ENCODE measurements at regions not wholly inside any gene's neighbourhood (a gene's known extent, or its start where the extent isn't known, plus 50 kb on each side); places are given as distances from the start of the nearest gene placed in this dataset.

- H3K4me3 ChIP-seq (ENCODE audit: low read length), result no peak overlapping the region
- H3K79me1 ChIP-seq (ENCODE audit: low read length), result no peaks in the 10 kb centered on the region
- H3K4me1 ChIP-seq (ENCODE audit: control insufficient read depth, low read depth, low read length), result no peaks in the 10 kb centered on the region
- no peak overlapping the region for H2BK15ac ChIP-seq (replicated peaks; ENCODE audit: low read depth)
- no peak overlapping the region for H4K5ac ChIP-seq (ENCODE audit: low read length)
- H3K27me3 ChIP-seq (ENCODE audit: insufficient read depth, low read length, poor library complexity), result no peaks in the 10 kb centered on the region
- no peak overlapping the region for H4K8ac ChIP-seq (ENCODE audit: low read depth, low read length)
- WGBS (ENCODE audit: extremely low coverage, insufficient coverage, low lambda C conversion rate), result no CpG with 5 or more reads among the region's 16 CpGs
- no peak overlapping the region for H2BK5ac ChIP-seq (ENCODE audit: low read length)
- no peak overlapping the region for H3K9ac ChIP-seq (ENCODE audit: low read length)
- H3K56ac ChIP-seq (ENCODE audit: low read length), result no peak overlapping the region
- no peak overlapping the region for H3K4ac ChIP-seq (ENCODE audit: low read depth, low read length)
- H3K18ac ChIP-seq (ENCODE audit: low read length), result no peak overlapping the region
- no peaks in the 10 kb centered on the region for H3K36me3 ChIP-seq (ENCODE audit: control insufficient read depth, insufficient read depth, low read length)
- no peak for DNase-seq
- no peak overlapping the region for H2AK5ac ChIP-seq (ENCODE audit: low read length)
- H3K23ac ChIP-seq (ENCODE audit: low read length), result no peak overlapping the region
- no peak overlapping the region for H2BK120ac ChIP-seq (ENCODE audit: low read depth, low read length)
- no peak overlapping the region for H3K4me2 ChIP-seq (ENCODE audit: low read length)
- H3K27ac ChIP-seq (ENCODE audit: low read depth, low read length), result no peak overlapping the region
- no peaks in the 10 kb centered on the region for H3K79me2 ChIP-seq (ENCODE audit: control insufficient read depth, insufficient read depth, low read length)
Observed at GRCh38 chr10:132115732-132116131, 50.0 kb downstream of the JAKMIP3 start.

DNA sequence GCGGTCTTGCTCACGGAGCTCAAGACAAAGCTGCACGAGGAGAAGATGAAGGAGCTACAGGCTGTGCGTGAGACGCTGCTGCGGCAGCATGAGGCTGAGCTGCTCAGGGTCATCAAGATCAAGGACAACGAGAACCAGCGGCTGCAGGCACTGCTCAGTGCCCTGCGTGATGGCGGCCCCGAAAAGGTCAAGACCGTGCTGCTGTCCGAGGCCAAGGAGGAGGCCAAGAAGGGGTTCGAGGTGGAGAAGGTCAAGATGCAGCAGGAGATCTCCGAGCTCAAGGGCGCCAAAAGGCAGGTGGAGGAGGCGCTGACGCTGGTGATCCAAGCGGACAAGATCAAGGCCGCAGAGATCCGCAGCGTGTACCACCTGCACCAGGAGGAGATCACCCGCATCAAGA lies 51.4 kb downstream of the JAKMIP3 start:
- Histone ChIP-seq H3K4me3 (ENCODE audit: low read length) (no peak overlapping the region), H2AK5ac (ENCODE audit: low read length) (no peak overlapping the region), H3K79me2 (ENCODE audit: control insufficient read depth, insufficient read depth, low read length) (no peaks in the 10 kb centered on the region), H4K5ac (ENCODE audit: low read length) (no peak overlapping the region), H3K18ac (ENCODE audit: low read length) (no peak overlapping the region), H3K9ac (ENCODE audit: low read length) (no peak overlapping the region), H3K27ac (ENCODE audit: low read depth, low read length) (no peak overlapping the region), H3K4me1 (ENCODE audit: control insufficient read depth, low read depth, low read length) (no peaks in the 10 kb centered on the region), H3K79me1 (ENCODE audit: low read length) (no peaks in the 10 kb centered on the region), H4K8ac (ENCODE audit: low read depth, low read length) (no peak overlapping the region), H3K36me3 (ENCODE audit: control insufficient read depth, insufficient read depth, low read length) (no peaks in the 10 kb centered on the region), H3K4me2 (ENCODE audit: low read length) (no peak overlapping the region), H3K4ac (ENCODE audit: low read depth, low read length) (no peak overlapping the region), H3K56ac (ENCODE audit: low read length) (no peak overlapping the region), H2BK5ac (ENCODE audit: low read length) (no peak overlapping the region), H2BK15ac (replicated peaks; ENCODE audit: low read depth) (no peak overlapping the region), H3K27me3 (ENCODE audit: insufficient read depth, low read length, poor library complexity) (no peaks in the 10 kb centered on the region), H3K23ac (ENCODE audit: low read length) (no peak overlapping the region), H2BK120ac (ENCODE audit: low read depth, low read length) (no peak overlapping the region)
- no CpG with 5 or more reads among the region's 23 CpGs for WGBS (ENCODE audit: extremely low coverage, insufficient coverage, low lambda C conversion rate)
- no peak for DNase-seq

DNA sequence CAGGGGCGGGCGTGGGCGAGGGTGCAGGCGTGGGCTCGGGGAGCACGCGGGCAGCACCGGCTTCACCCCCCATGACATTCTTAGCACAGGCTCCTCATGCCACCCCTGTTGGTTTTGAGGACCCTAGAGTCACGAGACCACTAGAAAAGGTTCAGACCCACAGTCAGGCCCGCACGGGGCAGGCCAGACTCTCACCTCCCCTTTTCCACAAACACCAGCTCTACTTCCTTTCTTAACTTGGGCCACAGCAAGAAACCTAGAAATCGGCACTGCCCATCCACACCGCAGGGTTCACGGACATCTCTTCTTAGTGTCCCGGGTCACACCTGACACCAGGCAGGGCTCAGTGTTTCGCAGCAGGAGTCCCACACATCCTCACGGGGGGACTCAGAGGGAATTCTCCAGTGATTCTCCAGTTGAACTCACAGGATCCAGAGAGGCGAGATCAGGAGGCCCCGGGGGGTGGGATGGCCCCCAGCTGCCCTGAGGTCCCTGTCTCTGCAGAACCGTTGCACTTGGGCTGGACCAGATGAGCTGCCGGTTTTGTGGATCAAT lies 52.0 kb downstream of the JAKMIP3 start:
- Histone ChIP-seq H3K27me3 (ENCODE audit: insufficient read depth, low read length, poor library complexity) (no peaks in the 10 kb centered on the region), H3K56ac (ENCODE audit: low read length) (no peak overlapping the region), H3K9ac (ENCODE audit: low read length) (no peak overlapping the region), H4K8ac (ENCODE audit: low read depth, low read length) (no peak overlapping the region), H2AK5ac (ENCODE audit: low read length) (no peak overlapping the region), H3K79me1 (ENCODE audit: low read length) (no peaks in the 10 kb centered on the region), H3K23ac (ENCODE audit: low read length) (no peak overlapping the region), H2BK15ac (replicated peaks; ENCODE audit: low read depth) (no peak overlapping the region), H3K4me1 (ENCODE audit: control insufficient read depth, low read depth, low read length) (no peaks in the 10 kb centered on the region), H3K36me3 (ENCODE audit: control insufficient read depth, insufficient read depth, low read length) (no peaks in the 10 kb centered on the region), H3K4me3 (ENCODE audit: low read length) (no peak overlapping the region), H3K18ac (ENCODE audit: low read length) (no peak overlapping the region), H3K27ac (ENCODE audit: low read depth, low read length) (no peak overlapping the region), H2BK5ac (ENCODE audit: low read length) (no peak overlapping the region), H4K5ac (ENCODE audit: low read length) (no peak overlapping the region), H2BK120ac (ENCODE audit: low read depth, low read length) (no peak overlapping the region), H3K4me2 (ENCODE audit: low read length) (no peak overlapping the region), H3K79me2 (ENCODE audit: control insufficient read depth, insufficient read depth, low read length) (no peaks in the 10 kb centered on the region), H3K4ac (ENCODE audit: low read depth, low read length) (no peak overlapping the region)
- no CpG with 5 or more reads among the region's 21 CpGs for WGBS (ENCODE audit: extremely low coverage, insufficient coverage, low lambda C conversion rate)
- DNase-seq, result no peak

DNA sequence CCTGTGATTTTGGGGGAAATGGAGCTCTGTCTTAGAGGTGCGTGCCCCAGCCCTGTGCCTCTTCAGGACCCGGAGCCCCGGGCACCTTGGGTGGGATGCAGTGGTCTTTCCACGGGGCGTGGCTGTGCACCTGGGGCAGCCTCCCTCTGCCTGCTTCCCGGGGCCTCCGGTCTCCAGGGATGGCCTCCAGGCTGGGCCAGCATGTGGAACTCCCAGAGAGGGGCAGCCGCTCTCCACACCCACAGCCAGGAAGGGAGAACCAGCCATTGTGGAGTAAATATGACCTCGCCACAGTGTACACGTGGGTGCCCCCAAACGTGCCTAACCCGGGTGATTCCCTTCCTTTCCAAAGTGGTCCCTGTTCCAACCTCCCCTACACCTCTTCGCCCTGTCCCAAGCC lies 52.6 kb downstream of the JAKMIP3 start:
- no peak for DNase-seq
- Histone ChIP-seq H3K4me2 (ENCODE audit: low read length) (no peak overlapping the region), H3K4me1 (ENCODE audit: control insufficient read depth, low read depth, low read length) (no peaks in the 10 kb centered on the region), H3K23ac (ENCODE audit: low read length) (no peak overlapping the region), H4K8ac (ENCODE audit: low read depth, low read length) (no peak overlapping the region), H3K18ac (ENCODE audit: low read length) (no peak overlapping the region), H3K79me2 (ENCODE audit: control insufficient read depth, insufficient read depth, low read length) (no peaks in the 10 kb centered on the region), H3K27me3 (ENCODE audit: insufficient read depth, low read length, poor library complexity) (no peaks in the 10 kb centered on the region), H3K27ac (ENCODE audit: low read depth, low read length) (no peak overlapping the region), H3K79me1 (ENCODE audit: low read length) (no peaks in the 10 kb centered on the region), H2BK15ac (replicated peaks; ENCODE audit: low read depth) (no peak overlapping the region), H2AK5ac (ENCODE audit: low read length) (no peak overlapping the region), H3K4ac (ENCODE audit: low read depth, low read length) (no peak overlapping the region), H2BK5ac (ENCODE audit: low read length) (no peak overlapping the region), H3K9ac (ENCODE audit: low read length) (no peak overlapping the region), H3K56ac (ENCODE audit: low read length) (no peak overlapping the region), H4K5ac (ENCODE audit: low read length) (no peak overlapping the region), H3K4me3 (ENCODE audit: low read length) (no peak overlapping the region), H3K36me3 (ENCODE audit: control insufficient read depth, insufficient read depth, low read length) (no peaks in the 10 kb centered on the region), H2BK120ac (ENCODE audit: low read depth, low read length) (no peak overlapping the region)
- WGBS (ENCODE audit: extremely low coverage, insufficient coverage, low lambda C conversion rate), result no CpG with 5 or more reads among the region's 13 CpGs

DNA sequence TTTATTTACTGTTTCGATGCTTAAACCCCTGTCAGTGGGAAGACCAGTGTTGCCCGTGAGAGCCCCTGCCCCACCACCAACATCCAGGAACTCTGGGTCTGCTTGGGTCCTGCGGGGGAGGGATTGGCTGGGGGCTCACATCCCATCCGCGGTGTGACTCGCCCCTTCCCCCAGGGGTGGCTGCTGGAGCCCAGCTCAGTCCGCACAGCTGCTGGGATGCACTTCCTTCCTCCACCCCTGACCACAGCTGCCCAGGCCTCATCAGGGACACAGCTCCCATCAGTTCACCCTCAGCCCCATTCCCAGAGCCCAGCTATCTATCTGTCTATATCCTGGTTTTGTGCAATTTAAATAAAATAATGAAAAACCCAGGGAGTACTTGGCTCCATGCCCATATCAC lies 54.5 kb downstream of the JAKMIP3 start:
- H3K18ac ChIP-seq (ENCODE audit: low read length), result no peak overlapping the region
- no peak overlapping the region for H2BK15ac ChIP-seq (replicated peaks; ENCODE audit: low read depth)
- H3K4me1 ChIP-seq (ENCODE audit: control insufficient read depth, low read depth, low read length), result no peaks in the 10 kb centered on the region
- no peaks in the 10 kb centered on the region for H3K79me2 ChIP-seq (ENCODE audit: control insufficient read depth, insufficient read depth, low read length)
- no peak overlapping the region for H4K8ac ChIP-seq (ENCODE audit: low read depth, low read length)
- H2BK5ac ChIP-seq (ENCODE audit: low read length), result no peak overlapping the region
- no CpG with 5 or more reads among the region's 7 CpGs for WGBS (ENCODE audit: extremely low coverage, insufficient coverage, low lambda C conversion rate)
- no peaks in the 10 kb centered on the region for H3K79me1 ChIP-seq (ENCODE audit: low read length)
- H3K4me3 ChIP-seq (ENCODE audit: low read length), result no peak overlapping the region
- H2BK120ac ChIP-seq (ENCODE audit: low read depth, low read length), result no peak overlapping the region
- no peak overlapping the region for H3K4me2 ChIP-seq (ENCODE audit: low read length)
- H4K5ac ChIP-seq (ENCODE audit: low read length), result no peak overlapping the region
- DNase-seq, result no peak
- H3K27me3 ChIP-seq (ENCODE audit: insufficient read depth, low read length, poor library complexity), result no peaks in the 10 kb centered on the region
- H3K27ac ChIP-seq (ENCODE audit: low read depth, low read length), result no peak overlapping the region
- H3K4ac ChIP-seq (ENCODE audit: low read depth, low read length), result no peak overlapping the region
- H2AK5ac ChIP-seq (ENCODE audit: low read length), result no peak overlapping the region
- no peak overlapping the region for H3K9ac ChIP-seq (ENCODE audit: low read length)
- no peak overlapping the region for H3K56ac ChIP-seq (ENCODE audit: low read length)
- H3K36me3 ChIP-seq (ENCODE audit: control insufficient read depth, insufficient read depth, low read length), result no peaks in the 10 kb centered on the region
- no peak overlapping the region for H3K23ac ChIP-seq (ENCODE audit: low read length)

GRCh38 chr10:132120734-132121510 lies 55.2 kb downstream of the JAKMIP3 start:
- Histone ChIP-seq H3K36me3 (ENCODE audit: control insufficient read depth, insufficient read depth, low read length) (no peaks in the 10 kb centered on the region), H2BK120ac (ENCODE audit: low read depth, low read length) (no peak overlapping the region), H3K79me1 (ENCODE audit: low read length) (no peaks in the 10 kb centered on the region), H3K4me1 (ENCODE audit: control insufficient read depth, low read depth, low read length) (no peaks in the 10 kb centered on the region), H3K27ac (ENCODE audit: low read depth, low read length) (no peak overlapping the region), H2BK5ac (ENCODE audit: low read length) (no peak overlapping the region), H2AK5ac (ENCODE audit: low read length) (no peak overlapping the region), H4K5ac (ENCODE audit: low read length) (no peak overlapping the region), H3K18ac (ENCODE audit: low read length) (no peak overlapping the region), H3K23ac (ENCODE audit: low read length) (no peak overlapping the region), H3K4ac (ENCODE audit: low read depth, low read length) (no peak overlapping the region), H3K27me3 (ENCODE audit: insufficient read depth, low read length, poor library complexity) (no peaks in the 10 kb centered on the region), H3K4me3 (ENCODE audit: low read length) (no peak overlapping the region), H3K56ac (ENCODE audit: low read length) (no peak overlapping the region), H3K4me2 (ENCODE audit: low read length) (no peak overlapping the region), H2BK15ac (replicated peaks; ENCODE audit: low read depth) (no peak overlapping the region), H3K9ac (ENCODE audit: low read length) (no peak overlapping the region), H3K79me2 (ENCODE audit: control insufficient read depth, insufficient read depth, low read length) (no peaks in the 10 kb centered on the region), H4K8ac (ENCODE audit: low read depth, low read length) (no peak overlapping the region)
- DNase-seq, result no peak
- WGBS (ENCODE audit: extremely low coverage, insufficient coverage, low lambda C conversion rate), result no CpG with 5 or more reads among the region's 25 CpGs
